RWPE2 (cell line): ENCODE measurements at regions not wholly inside any gene's neighbourhood (a gene's known extent, or its start where the extent isn't known, plus 50 kb on each side); places are given as distances from the start of the nearest gene placed in this dataset.
A peak's percentile ranks its signal among the peaks of the same experiment; 100 is the strongest.

Experiments used
- ATAC-seq: fragments of 200-7000 bp; cut with Tn5 transposase; 3 replicates; pipeline ENCODE4 v1.9.1; 2021; ENCODE audit warnings: low read depth
- DNase-seq: peaks from one replicate; pipeline ENCODE4 v3.0.0-alpha.2; 2020; ENCODE audit warnings: low spot score
- H3K27ac ChIP-seq: fragments of 450-650 bp; 2 replicates; pipeline ENCODE4 v1.5.1; 2017; ENCODE audit warnings: mild to moderate bottlenecking; ENCODE audit not compliant: poor library complexity, severe bottlenecking
- H3K27me3 ChIP-seq: fragments of 250-450 bp; sonication (Bioruptor Pico); 2 replicates; pipeline ENCODE4 v1.5.1; 2021; ENCODE audit warnings: mild to moderate bottlenecking, moderate library complexity; ENCODE audit not compliant: insufficient read depth, poor library complexity, severe bottlenecking
- H3K36me3 ChIP-seq: fragments of 250-450 bp; sonication (Bioruptor Pico); 2 replicates; pipeline ENCODE4 v1.5.1; 2020; ENCODE audit warnings: low read depth, mild to moderate bottlenecking, moderate library complexity
- H3K4me1 ChIP-seq: fragments of 250-450 bp; sonication (Bioruptor Pico); 2 replicates; pipeline ENCODE4 v1.5.1; 2021; ENCODE audit warnings: mild to moderate bottlenecking, moderate library complexity; ENCODE audit not compliant: insufficient read depth, poor library complexity, severe bottlenecking
- H3K4me3 ChIP-seq: fragments of 250-450 bp; sonication (Bioruptor Pico); 2 replicates; pipeline ENCODE4 v1.5.1; 2021; ENCODE audit warnings: mild to moderate bottlenecking, moderate library complexity; ENCODE audit not compliant: severe bottlenecking
- H3K9me3 ChIP-seq: fragments of 250-450 bp; sonication (Bioruptor Pico); 2 replicates; pipeline ENCODE4 v1.5.1; 2021; ENCODE audit warnings: mild to moderate bottlenecking, moderate library complexity; ENCODE audit not compliant: severe bottlenecking
- CTCF ChIP-seq: fragments of 450-650 bp; IDR thresholded peaks from one replicate; pipeline ENCODE4 v1.5.1; 2017; ENCODE audit warnings: mild to moderate bottlenecking, moderate library complexity; ENCODE audit not compliant: poor library complexity, severe bottlenecking

GRCh38 chr2:150110548-150110947 lies 376.9 kb downstream of the RND3 start:
- H3K4me3 ChIP-seq = no peak overlapping the region
- ATAC-seq = no peak
- H3K27ac ChIP-seq = no peak overlapping the region
- no peak for TF ChIP-seq CTCF
- H3K27me3 ChIP-seq = no peaks in the 10 kb centered on the region
- no peaks in the 10 kb centered on the region for H3K36me3 ChIP-seq
- peaks cover 10% of the 10 kb centered on the region for H3K4me1 ChIP-seq
- H3K9me3 ChIP-seq = no peaks in the 10 kb centered on the region
- DNase-seq = no peak

GRCh38 chr2:150109912-150110311 lies 377.6 kb downstream of the RND3 start:
- TF ChIP-seq CTCF = no peak
- Histone ChIP-seq H3K27ac (no peak overlapping the region), H3K36me3 (no peaks in the 10 kb centered on the region), H3K4me1 (peaks cover 10% of the 10 kb centered on the region), H3K9me3 (no peaks in the 10 kb centered on the region), H3K27me3 (no peaks in the 10 kb centered on the region), H3K4me3 (no peak overlapping the region)
- DNase-seq (no peak), ATAC-seq (no peak)

- no peak for ATAC-seq
- no peak for TF ChIP-seq CTCF
- no peaks in the 10 kb centered on the region for H3K36me3 ChIP-seq
Observed at GRCh38 chr2:150109028-150109427, 378.4 kb downstream of the RND3 start.

GRCh38 chr2:150107816-150108215 lies 379.7 kb downstream of the RND3 start:
- DNase-seq (no peak), ATAC-seq (peak; percentile 90)
- H3K27me3 ChIP-seq = no peaks in the 10 kb centered on the region
- no peak overlapping the region for H3K27ac ChIP-seq
- no peaks in the 10 kb centered on the region for H3K9me3 ChIP-seq
- no peak overlapping the region for H3K4me3 ChIP-seq
- TF ChIP-seq CTCF = no peak
- peaks cover 10% of the 10 kb centered on the region for H3K4me1 ChIP-seq
- H3K36me3 ChIP-seq = no peaks in the 10 kb centered on the region

More at GRCh38 chr2:150109028-150109427, 378.4 kb downstream of the RND3 start:
- peaks cover 10% of the 10 kb centered on the region for H3K4me1 ChIP-seq
- H3K9me3 ChIP-seq = no peaks in the 10 kb centered on the region
- no peak overlapping the region for H3K27ac ChIP-seq
- H3K4me3 ChIP-seq = no peak overlapping the region
- no peaks in the 10 kb centered on the region for H3K27me3 ChIP-seq
- DNase-seq = no peak

GRCh38 chr2:150107170-150107569 lies 380.3 kb downstream of the RND3 start:
- Histone ChIP-seq H3K9me3 (no peaks in the 10 kb centered on the region), H3K4me1 (peaks cover 10% of the 10 kb centered on the region), H3K27me3 (no peaks in the 10 kb centered on the region), H3K27ac (no peak overlapping the region), H3K36me3 (no peaks in the 10 kb centered on the region), H3K4me3 (no peak overlapping the region)
- TF ChIP-seq CTCF = no peak
- ATAC-seq = no peak
- no peak for DNase-seq
